Ascending aorta (tissue), 2 donors: ENCODE measurements at regions not wholly inside any gene's neighbourhood (a gene's known extent, or its start where the extent isn't known, plus 50 kb on each side); places are given as distances from the start of the nearest gene placed in this dataset.

Source experiments
- DNase-seq, 2 donors: peaks; one replicate each; pipeline ENCODE4 v3.0.0-alpha.2; 2019; ENCODE audit warnings: low spot score in 2 of 2
- H3K27ac ChIP-seq, 2 donors: fragments of 200-600 bp; sonication (generic); one replicate each; pipeline ENCODE4 v1.5.1; 2016 to 2017; ENCODE audit warnings: mild to moderate bottlenecking in 1 of 2
- H3K27me3 ChIP-seq: fragments of 200-600 bp; sonication (generic); one replicate; pipeline ENCODE4 v1.5.1; 2017
- H3K36me3 ChIP-seq, 2 donors: fragments of 200-600 bp; sonication (generic); one replicate each; pipeline ENCODE4 v1.5.1; 2016
- H3K4me1 ChIP-seq, 2 donors: fragments of 200-600 bp; sonication (generic); one replicate each; pipeline ENCODE4 v1.5.1; 2016 to 2017; ENCODE audit warnings: mild to moderate bottlenecking in 1 of 2
- H3K4me3 ChIP-seq, 2 donors: fragments of 200-600 bp; sonication (generic); one replicate each; pipeline ENCODE4 v1.5.1; 2016 to 2017; ENCODE audit warnings: mild to moderate bottlenecking in 1 of 2
- H3K9me3 ChIP-seq, 2 donors: fragments of 200-600 bp; sonication (generic); one replicate each; pipeline ENCODE4 v1.5.1; 2016
- CTCF ChIP-seq, 3 experiments: fragments of 200-600 bp in 2 of 3; fragments of 450-650 bp in 1 of 3; sonication (generic) in 2 of 3; IDR thresholded peaks; one replicate each; pipeline ENCODE4 v1.5.1; 2016 to 2019; ENCODE audit warnings: antibody characterized with exemption in 3 of 3, mild to moderate bottlenecking in 1 of 3, moderate library complexity in 1 of 3
- intact Hi-C: fragments of 100-400 bp; cut with DNase I; formaldehyde crosslinking; loops from one replicate; pipeline ENCODE4 v1.15.1; 2023

- no peak overlapping the region for H3K4me3 ChIP-seq
- no peaks in the 10 kb centered on the region for H3K27me3 ChIP-seq
- H3K36me3 ChIP-seq = no peaks in the 10 kb centered on the region
- no peaks in the 10 kb centered on the region for H3K4me1 ChIP-seq
- intact Hi-C loops = no loop called here
- H3K27ac ChIP-seq = no peak overlapping the region
- DNase-seq = no peak
- no peak for TF ChIP-seq CTCF (IDR thresholded peaks at IDR 0.05)
- H3K9me3 ChIP-seq = no peaks in the 10 kb centered on the region
Measured at GRCh38 chr2:138831691-138832090, 51.5 kb upstream of the NXPH2 start.

- Histone ChIP-seq H3K27me3 (no peaks in the 10 kb centered on the region), H3K4me3 (no peak overlapping the region), H3K9me3 (no peaks in the 10 kb centered on the region), H3K4me1 (no peaks in the 10 kb centered on the region), H3K27ac (no peak overlapping the region), H3K36me3 (no peaks in the 10 kb centered on the region)
- intact Hi-C loops = no loop called here
- no peak for DNase-seq
- TF ChIP-seq CTCF (IDR thresholded peaks at IDR 0.05) = no peak
Measured at GRCh38 chr2:138831154-138831553, 51.0 kb upstream of the NXPH2 start.

- intact Hi-C loops = no loop called here
- H3K27ac ChIP-seq = no peak overlapping the region
- no peak for DNase-seq
- no peaks in the 10 kb centered on the region for H3K27me3 ChIP-seq
- H3K9me3 ChIP-seq = no peaks in the 10 kb centered on the region
- no peak for TF ChIP-seq CTCF (IDR thresholded peaks at IDR 0.05)
- no peak overlapping the region for H3K4me3 ChIP-seq
- no peaks in the 10 kb centered on the region for H3K36me3 ChIP-seq
- H3K4me1 ChIP-seq = no peaks in the 10 kb centered on the region
Measured at GRCh38 chr2:138830547-138830946, 50.4 kb upstream of the NXPH2 start.
